Skeletal muscle cell (primary cell): ENCODE measurements at regions not wholly inside any gene's neighbourhood (a gene's known extent, or its start where the extent isn't known, plus 50 kb on each side); places are given as distances from the start of the nearest gene placed in this dataset.

Source experiments
- DNase-seq: peaks from one replicate; pipeline ENCODE4 v3.0.0-alpha.2; 2010; ENCODE audit warnings: low read depth
- H3K4me3 ChIP-seq: 2 replicates; pipeline ENCODE4 v1.5.1; 2011; ENCODE audit warnings: low read depth, mild to moderate bottlenecking, control low read depth, low read length, moderate library complexity

GRCh38 chr7:26483843-26484242 lies 192.2 kb downstream of the SNX10 start:
- no peak for DNase-seq
- no peak overlapping the region for H3K4me3 ChIP-seq

- DNase-seq: no peak
- no peak overlapping the region for H3K4me3 ChIP-seq
Measured at GRCh38 chr7:26485367-26485934, 193.8 kb downstream of the SNX10 start.

DNA sequence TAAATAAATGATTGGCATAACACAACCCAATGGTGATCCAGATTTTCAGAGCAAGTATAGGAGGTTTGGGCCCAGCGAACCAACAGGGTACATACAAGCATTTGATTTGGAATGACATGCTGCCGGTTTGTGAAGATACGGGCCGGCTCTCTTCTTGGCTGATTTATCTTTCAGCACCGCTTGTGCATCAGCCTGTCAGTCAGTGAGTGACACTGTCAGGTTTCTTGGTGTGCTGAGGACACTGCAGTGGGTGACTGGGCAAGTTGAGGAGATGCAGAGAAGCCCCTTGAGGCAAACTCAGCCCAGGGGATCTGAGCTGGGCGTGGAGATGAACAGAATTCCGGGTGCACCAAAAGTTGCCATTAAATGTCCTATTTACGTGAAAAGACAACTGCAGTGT lies 194.5 kb downstream of the SNX10 start:
- H3K4me3 ChIP-seq: no peak overlapping the region
- no peak for DNase-seq

DNA sequence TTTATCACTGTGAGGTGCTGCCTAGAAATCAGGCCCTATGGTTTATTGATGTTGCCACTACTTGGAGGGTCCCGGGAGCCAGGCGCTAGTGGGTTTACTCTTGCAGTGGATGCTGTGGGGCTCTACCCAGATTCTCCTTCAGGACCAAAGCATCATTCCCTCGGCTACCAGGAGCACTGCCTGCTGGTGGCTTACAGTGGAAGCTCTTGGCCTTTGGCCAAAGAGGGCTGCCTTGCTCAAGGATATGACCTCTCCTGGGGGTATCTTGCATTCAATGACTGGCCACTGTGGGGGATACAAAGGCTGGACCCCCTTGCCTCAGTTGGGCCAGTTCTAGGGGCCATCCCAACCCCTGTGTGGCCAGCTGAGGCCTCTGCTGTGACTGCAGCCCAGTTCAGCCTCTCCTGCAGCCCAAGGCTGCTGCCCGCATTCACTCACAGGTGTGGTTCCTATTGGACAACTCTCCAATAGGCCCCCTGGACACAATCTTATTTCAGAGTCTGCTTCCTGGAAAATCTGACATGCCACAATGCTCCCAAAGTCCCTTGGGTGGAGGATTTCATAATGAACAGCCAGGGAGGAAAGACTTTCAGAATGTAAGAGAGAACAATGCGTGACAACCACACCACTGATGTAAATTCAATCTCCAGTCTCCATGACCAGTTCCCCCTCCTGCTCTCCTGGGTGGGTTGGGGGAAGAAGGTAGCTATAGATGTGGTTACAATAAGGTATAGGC lies 196.3 kb downstream of the SNX10 start:
- no peak overlapping the region for H3K4me3 ChIP-seq
- DNase-seq: no peak

GRCh38 chr7:26489391-26489790 lies 197.7 kb downstream of the SNX10 start:
- DNase-seq: no peak

DNA sequence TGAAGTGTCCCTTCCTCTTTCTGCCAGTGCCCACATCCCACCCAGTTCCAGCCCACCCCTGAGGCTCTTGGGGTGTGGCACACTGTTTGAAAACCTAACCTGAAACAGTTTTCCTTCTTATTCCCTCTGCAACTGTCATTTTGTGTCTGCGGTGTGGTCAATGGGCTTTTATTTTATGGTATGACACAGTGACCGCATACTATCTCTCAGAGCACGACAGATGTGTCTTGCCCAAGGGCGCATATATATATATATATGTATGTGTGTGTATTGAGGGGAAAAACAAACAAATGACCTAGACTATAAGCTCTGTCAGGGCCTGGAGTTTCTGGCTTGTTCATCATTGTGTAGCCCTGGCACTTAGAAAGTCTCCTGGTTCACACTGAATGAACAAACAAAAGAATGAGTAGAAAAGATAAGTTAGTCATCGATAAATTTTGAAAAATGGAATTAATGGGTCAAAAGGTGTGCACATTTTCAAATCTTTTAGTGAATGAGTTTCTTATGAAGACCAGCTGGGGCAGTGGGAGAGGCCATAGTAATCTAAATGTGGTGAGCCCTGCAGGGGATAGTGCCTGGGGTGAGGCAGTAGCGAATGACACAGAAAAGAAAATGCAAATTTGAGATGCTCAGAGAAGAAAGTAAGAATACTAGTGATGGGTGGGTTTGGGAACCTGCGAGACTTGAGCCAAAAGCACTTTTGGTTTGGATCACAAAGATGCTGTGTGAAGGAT lies 198.4 kb downstream of the SNX10 start:
- no peak overlapping the region for H3K4me3 ChIP-seq
- DNase-seq: no peak

More at GRCh38 chr7:26489391-26489790, 197.7 kb downstream of the SNX10 start:
- H3K4me3 ChIP-seq: no peak overlapping the region

- DNase-seq: no peak
- H3K4me3 ChIP-seq: no peak overlapping the region
Measured at GRCh38 chr7:26490640-26491624, 199.3 kb downstream of the SNX10 start.

GRCh38 chr7:26492816-26493215 lies 201.2 kb downstream of the SNX10 start:
- DNase-seq: no peak
- no peak overlapping the region for H3K4me3 ChIP-seq

DNA sequence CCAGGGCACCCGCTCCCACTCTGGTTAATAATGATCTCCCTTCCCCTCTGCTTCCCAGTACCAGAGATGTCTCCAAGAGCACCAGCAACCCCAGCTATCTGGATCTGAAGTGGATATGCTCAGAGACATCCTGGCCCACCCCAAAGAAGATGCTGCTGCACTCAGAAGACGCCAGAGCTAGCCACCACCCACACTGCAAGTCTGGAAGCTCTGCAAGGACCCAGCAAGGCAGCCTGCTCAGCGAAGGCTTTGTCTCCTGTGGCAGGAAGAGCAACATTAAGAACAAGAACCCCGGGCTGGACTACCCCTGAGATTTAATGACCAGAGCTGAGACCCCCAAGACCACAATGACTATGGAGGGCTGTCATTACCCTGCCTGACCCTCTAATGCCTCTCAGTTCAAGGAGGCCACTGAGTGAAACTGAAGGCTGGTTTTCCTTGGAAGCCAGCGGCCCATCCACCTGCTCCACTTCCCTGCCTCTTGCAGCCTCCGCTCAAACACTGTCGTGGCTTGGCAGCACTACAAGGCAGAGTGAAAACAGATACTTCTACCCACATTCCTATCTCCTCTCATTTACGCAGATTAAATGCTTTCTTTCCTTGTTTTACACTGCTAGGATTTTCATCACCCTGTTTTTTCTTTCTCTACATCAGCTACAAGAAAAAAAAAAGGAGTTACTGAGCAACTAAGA lies 202.2 kb downstream of the SNX10 start:
- DNase-seq: no peak
- H3K4me3 ChIP-seq: no peak overlapping the region

GRCh38 chr7:26495569-26495968 lies 203.9 kb downstream of the SNX10 start:
- DNase-seq: no peak
- no peak overlapping the region for H3K4me3 ChIP-seq

DNA sequence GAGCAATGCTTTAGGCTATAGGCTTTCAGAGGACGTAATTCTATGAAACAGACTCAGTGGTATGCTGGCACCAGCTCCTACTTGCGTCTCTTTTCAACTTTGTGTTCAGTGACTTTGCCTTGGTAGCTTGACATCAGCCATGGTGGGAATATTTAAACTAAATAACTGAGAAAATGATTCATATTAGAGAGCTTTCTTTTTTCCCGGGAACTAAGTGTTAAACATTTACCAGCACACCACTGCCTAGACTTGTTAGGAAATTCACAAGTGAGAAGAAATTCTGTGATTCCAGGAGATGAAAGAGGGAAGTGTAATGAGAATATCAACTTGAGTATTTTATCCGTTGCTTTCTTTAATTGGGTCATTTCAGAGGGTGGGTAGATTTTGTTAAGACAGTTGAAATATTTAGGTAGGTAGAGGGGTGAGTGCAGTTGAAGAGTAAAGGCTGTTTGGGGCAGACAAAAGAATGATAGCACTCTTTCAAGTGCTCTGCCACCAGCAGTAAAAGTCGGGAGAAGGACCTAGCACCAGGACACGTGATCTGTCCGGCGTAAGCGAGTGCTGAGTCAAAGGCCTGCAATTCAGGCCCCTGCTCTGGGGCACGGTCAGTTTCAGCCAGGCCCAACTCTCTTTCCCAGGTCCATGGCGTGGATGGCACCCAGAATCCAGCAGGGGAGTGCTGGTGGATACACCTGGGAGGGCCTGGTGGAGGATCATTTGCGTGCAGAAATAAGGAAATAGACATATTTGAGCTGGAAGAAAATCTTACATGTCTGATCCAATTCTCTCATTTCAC lies 206.3 kb downstream of the SNX10 start:
- no peak overlapping the region for H3K4me3 ChIP-seq
- DNase-seq: no peak

- H3K4me3 ChIP-seq: no peak overlapping the region
- no peak for DNase-seq
Measured at GRCh38 chr7:26499315-26499897, 207.7 kb downstream of the SNX10 start.

GRCh38 chr7:26500749-26501352 lies 209.2 kb downstream of the SNX10 start:
- H3K4me3 ChIP-seq: no peak overlapping the region
- no peak for DNase-seq

- no peak overlapping the region for H3K4me3 ChIP-seq
- no peak for DNase-seq
Measured at GRCh38 chr7:26504411-26505120, 212.9 kb downstream of the SNX10 start.

- no peak overlapping the region for H3K4me3 ChIP-seq
- DNase-seq: no peak
Measured at GRCh38 chr7:26506196-26506595, 214.5 kb downstream of the SNX10 start.

GRCh38 chr7:26507108-26507987 lies 215.7 kb downstream of the SNX10 start:
- no peak for DNase-seq
- H3K4me3 ChIP-seq: no peak overlapping the region
